Esophagus squamous epithelium (tissue), 4 donors: ENCODE measurements at regions not wholly inside any gene's neighbourhood (a gene's known extent, or its start where the extent isn't known, plus 50 kb on each side); places are given as distances from the start of the nearest gene placed in this dataset.

Experiments used
- CTCF ChIP-seq, 6 experiments: fragments of 450-650 bp in 4 of 6; fragments of 200-600 bp in 2 of 6; sonication (generic) in 2 of 6; IDR thresholded peaks; one replicate each; pipeline ENCODE4 v1.5.1; 2016 to 2019; ENCODE audit warnings: antibody characterized with exemption in 6 of 6, mild to moderate bottlenecking in 4 of 6, moderate library complexity in 4 of 6
- POLR2A ChIP-seq, 4 donors: fragments of 450-650 bp; IDR thresholded peaks; one replicate each; pipeline ENCODE4 v1.6.1; 2017; ENCODE audit warnings: antibody characterized with exemption in 4 of 4, mild to moderate bottlenecking in 4 of 4, moderate library complexity in 3 of 4

- TF ChIP-seq CTCF (IDR thresholded peaks at IDR 0.05) (no peak), POLR2A (IDR thresholded peaks at IDR 0.05) (no peak)
Measured at GRCh38 chr5:12647613-12648012, 743.4 kb upstream of the CTNND2 start.
